ENCODE measurements at regions not wholly inside any gene's neighbourhood (a gene's known extent, or its start where the extent isn't known, plus 50 kb on each side); places are given as distances from the start of the nearest gene placed in this dataset.

DNA sequence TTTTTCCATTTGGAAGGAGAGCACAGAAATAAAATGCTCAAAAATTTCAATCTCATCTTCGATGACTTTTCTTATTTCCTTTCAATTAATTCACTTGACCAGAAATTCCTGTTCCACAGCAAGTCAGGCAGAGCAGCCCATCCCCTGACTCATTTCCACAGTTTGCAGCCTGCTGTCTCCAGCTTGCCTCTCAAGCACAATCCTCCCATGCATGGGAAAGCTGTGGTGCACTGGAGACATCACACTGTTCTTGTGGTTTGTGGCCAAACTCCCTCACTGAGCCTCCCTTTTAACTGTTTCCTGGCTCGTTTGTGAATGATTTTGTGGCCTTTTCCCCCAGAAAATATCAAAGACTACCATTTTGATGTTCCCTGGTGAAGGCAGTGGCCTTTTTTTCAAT is 114.0 kb upstream of the ENPEP start:
- TF ChIP-seq, protein P1, sequence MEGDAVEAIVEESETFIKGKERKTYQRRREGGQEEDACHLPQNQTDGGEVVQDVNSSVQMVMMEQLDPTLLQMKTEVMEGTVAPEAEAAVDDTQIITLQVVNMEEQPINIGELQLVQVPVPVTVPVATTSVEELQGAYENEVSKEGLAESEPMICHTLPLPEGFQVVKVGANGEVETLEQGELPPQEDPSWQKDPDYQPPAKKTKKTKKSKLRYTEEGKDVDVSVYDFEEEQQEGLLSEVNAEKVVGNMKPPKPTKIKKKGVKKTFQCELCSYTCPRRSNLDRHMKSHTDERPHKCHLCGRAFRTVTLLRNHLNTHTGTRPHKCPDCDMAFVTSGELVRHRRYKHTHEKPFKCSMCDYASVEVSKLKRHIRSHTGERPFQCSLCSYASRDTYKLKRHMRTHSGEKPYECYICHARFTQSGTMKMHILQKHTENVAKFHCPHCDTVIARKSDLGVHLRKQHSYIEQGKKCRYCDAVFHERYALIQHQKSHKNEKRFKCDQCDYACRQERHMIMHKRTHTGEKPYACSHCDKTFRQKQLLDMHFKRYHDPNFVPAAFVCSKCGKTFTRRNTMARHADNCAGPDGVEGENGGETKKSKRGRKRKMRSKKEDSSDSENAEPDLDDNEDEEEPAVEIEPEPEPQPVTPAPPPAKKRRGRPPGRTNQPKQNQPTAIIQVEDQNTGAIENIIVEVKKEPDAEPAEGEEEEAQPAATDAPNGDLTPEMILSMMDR (IDR thresholded peaks at IDR 0.05; ENCODE audit: poor library complexity, severe bottlenecking) = no peak
- TF ChIP-seq EZH2 (IDR thresholded peaks at IDR 0.05; ENCODE audit: borderline replicate concordance, insufficient read depth, low read length, poor library complexity, severe bottlenecking) (no peak), MXI1 (conservative IDR thresholded peaks at IDR 0.05; ENCODE audit: poor library complexity, severe bottlenecking) (no peak), RAD21 (conservative IDR thresholded peaks at IDR 0.05) (no peak), EP300 (conservative IDR thresholded peaks at IDR 0.05; ENCODE audit: poor library complexity, severe bottlenecking) (no peak), TAF1 (IDR thresholded peaks at IDR 0.05; ENCODE audit: low read depth) (no peak)
- TF ChIP-seq, protein P2, sequence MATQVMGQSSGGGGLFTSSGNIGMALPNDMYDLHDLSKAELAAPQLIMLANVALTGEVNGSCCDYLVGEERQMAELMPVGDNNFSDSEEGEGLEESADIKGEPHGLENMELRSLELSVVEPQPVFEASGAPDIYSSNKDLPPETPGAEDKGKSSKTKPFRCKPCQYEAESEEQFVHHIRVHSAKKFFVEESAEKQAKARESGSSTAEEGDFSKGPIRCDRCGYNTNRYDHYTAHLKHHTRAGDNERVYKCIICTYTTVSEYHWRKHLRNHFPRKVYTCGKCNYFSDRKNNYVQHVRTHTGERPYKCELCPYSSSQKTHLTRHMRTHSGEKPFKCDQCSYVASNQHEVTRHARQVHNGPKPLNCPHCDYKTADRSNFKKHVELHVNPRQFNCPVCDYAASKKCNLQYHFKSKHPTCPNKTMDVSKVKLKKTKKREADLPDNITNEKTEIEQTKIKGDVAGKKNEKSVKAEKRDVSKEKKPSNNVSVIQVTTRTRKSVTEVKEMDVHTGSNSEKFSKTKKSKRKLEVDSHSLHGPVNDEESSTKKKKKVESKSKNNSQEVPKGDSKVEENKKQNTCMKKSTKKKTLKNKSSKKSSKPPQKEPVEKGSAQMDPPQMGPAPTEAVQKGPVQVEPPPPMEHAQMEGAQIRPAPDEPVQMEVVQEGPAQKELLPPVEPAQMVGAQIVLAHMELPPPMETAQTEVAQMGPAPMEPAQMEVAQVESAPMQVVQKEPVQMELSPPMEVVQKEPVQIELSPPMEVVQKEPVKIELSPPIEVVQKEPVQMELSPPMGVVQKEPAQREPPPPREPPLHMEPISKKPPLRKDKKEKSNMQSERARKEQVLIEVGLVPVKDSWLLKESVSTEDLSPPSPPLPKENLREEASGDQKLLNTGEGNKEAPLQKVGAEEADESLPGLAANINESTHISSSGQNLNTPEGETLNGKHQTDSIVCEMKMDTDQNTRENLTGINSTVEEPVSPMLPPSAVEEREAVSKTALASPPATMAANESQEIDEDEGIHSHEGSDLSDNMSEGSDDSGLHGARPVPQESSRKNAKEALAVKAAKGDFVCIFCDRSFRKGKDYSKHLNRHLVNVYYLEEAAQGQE (IDR thresholded peaks at IDR 0.05; ENCODE audit: borderline replicate concordance) = no peak

All from neural cell (in vitro differentiated cells).